Endothelial cell of umbilical vein (primary cell): ENCODE measurements at regions not wholly inside any gene's neighbourhood (a gene's known extent, or its start where the extent isn't known, plus 50 kb on each side); places are given as distances from the start of the nearest gene placed in this dataset.

Experiments
- BruUV-seq: library from RNA; stranded (reverse); fragments of 400-500 nt; replicated peaks from 2 replicates; lab custom pipeline; 2021; lab: Mats Ljungman, UMichigan
- CTCF ChIA-PET: fragments of 300-600, 350-600 bp; sonication (Branson Sonifier 250); formaldehyde crosslinking; loops from one replicate; lab custom pipeline; 2021; ENCODE audit warnings: antibody characterized with exemption, inconsistent platforms; lab: Charles Lee
- POLR2A ChIA-PET: fragments of 300-600, 350-600 bp; sonication (Branson Sonifier 250); formaldehyde crosslinking; loops from one replicate; lab custom pipeline; 2021; ENCODE audit warnings: antibody characterized with exemption, inconsistent platforms; lab: Charles Lee
- DNase-seq: peaks from one replicate; pipeline ENCODE4 v3.0.0-alpha.2; 2011; ENCODE audit warnings: low read depth, low spot score
- FAIRE-seq: peaks from 2 replicates; lab custom pipeline; 2011; peaks lifted over from hg19 to GRCh38; lab: Jason Lieb, UNC
- H2AFZ ChIP-seq: 2 replicates; pipeline ENCODE4 v1.6.0; 2012; ENCODE audit warnings: low read depth, low read length, control low read depth, inconsistent platforms
- H3K27ac ChIP-seq: 2 replicates; pipeline ENCODE4 v1.5.1; 2011; ENCODE audit warnings: low read depth, mild to moderate bottlenecking, control low read depth, low read length, moderate library complexity; ENCODE audit not compliant: insufficient read depth
- H3K27me3 ChIP-seq, 2 experiments: 2 replicates each; pipeline versions ENCODE4 v1.6.0 to v1.6.1; 2011; ENCODE audit warnings: low read length in 2 of 2, mixed read lengths in 1 of 2; ENCODE audit not compliant: control insufficient read depth in 2 of 2, insufficient read depth in 2 of 2
- H3K36me3 ChIP-seq, 2 experiments: 2 replicates in 1 of 2; 3 replicates in 1 of 2; pipeline ENCODE4 v1.5.1; 2011; ENCODE audit warnings: low read length in 2 of 2, mild to moderate bottlenecking in 1 of 2, moderate library complexity in 1 of 2; ENCODE audit not compliant: control insufficient read depth in 2 of 2, insufficient read depth in 2 of 2; ENCODE audit errors: extremely low read depth in 1 of 2
- H3K4me1 ChIP-seq: 3 replicates; pipeline ENCODE4 v1.5.1; 2011; ENCODE audit warnings: mild to moderate bottlenecking, low read length; ENCODE audit not compliant: control insufficient read depth, insufficient read depth; ENCODE audit errors: extremely low read depth
- H3K4me2 ChIP-seq: 2 replicates; pipeline ENCODE4 v1.6.1; 2011; ENCODE audit warnings: low read length, control low read depth, mixed read lengths; ENCODE audit not compliant: insufficient read depth
- H3K4me3 ChIP-seq, 3 experiments: fragments of 200-600 bp in 1 of 3; sonication (generic), shearing (Covaris generic) in 1 of 3; replicated peaks in 1 of 3; 2 replicates each; pipeline ENCODE4 v1.5.1; 2011 to 2016; ENCODE audit warnings: control low read depth in 3 of 3, low read length in 3 of 3, mild to moderate bottlenecking in 2 of 3, inconsistent platforms in 1 of 3, low read depth in 1 of 3, moderate library complexity in 1 of 3; ENCODE audit not compliant: insufficient read depth in 1 of 3
- H3K79me2 ChIP-seq: 2 replicates; pipeline ENCODE4 v1.6.0; 2012; ENCODE audit warnings: low read length, inconsistent platforms; ENCODE audit not compliant: control insufficient read depth, insufficient read depth
- H3K9ac ChIP-seq: replicated peaks from 2 replicates; pipeline ENCODE3; 2011; ENCODE audit warnings: low read length, control low read depth; ENCODE audit not compliant: insufficient read depth; ENCODE audit errors: extremely low read depth
- H3K9me1 ChIP-seq: replicated peaks from 3 replicates; pipeline ENCODE4 v1.6.0; 2011; ENCODE audit warnings: mild to moderate bottlenecking, low read length; ENCODE audit not compliant: control insufficient read depth, insufficient read depth; ENCODE audit errors: extremely low read depth
- H3K9me3 ChIP-seq: replicated peaks from 2 replicates; pipeline ENCODE4 v1.5.1; 2012; ENCODE audit warnings: low read length, inconsistent platforms; ENCODE audit not compliant: control insufficient read depth, insufficient read depth
- H4K20me1 ChIP-seq: replicated peaks from 2 replicates; pipeline ENCODE3; 2011; ENCODE audit warnings: mild to moderate bottlenecking, low read length; ENCODE audit not compliant: control insufficient read depth, insufficient read depth; ENCODE audit errors: extremely low read depth
- FOS ChIP-seq: IDR thresholded peaks from 2 replicates; pipeline ENCODE4 v1.6.1; 2011; ENCODE audit warnings: mild to moderate bottlenecking, low read length, moderate library complexity, borderline replicate concordance; ENCODE audit not compliant: insufficient read depth
- GATA2 ChIP-seq: IDR thresholded peaks from 2 replicates; pipeline ENCODE4 v1.7.0; 2011; ENCODE audit warnings: low read depth, mild to moderate bottlenecking, moderate library complexity, mixed read lengths, low read length; ENCODE audit not compliant: insufficient read length, insufficient read depth
- JUN ChIP-seq: IDR thresholded peaks from 2 replicates; pipeline ENCODE4 v1.6.1; 2011; ENCODE audit warnings: borderline replicate concordance, low read depth; ENCODE audit not compliant: insufficient read length, insufficient read depth
- MYC ChIP-seq: IDR thresholded peaks from one replicate; pipeline ENCODE4 v1.6.1; 2011; ENCODE audit warnings: mild to moderate bottlenecking, low read depth, low read length
- POLR2AphosphoS5 ChIP-seq: IDR thresholded peaks from 2 replicates; pipeline ENCODE4 v1.6.1; 2012; ENCODE audit warnings: low read depth, mild to moderate bottlenecking, control low read depth, low read length, moderate library complexity; ENCODE audit not compliant: insufficient read depth
- dilution Hi-C: fragments of 300-500 bp; cut with MboI; formaldehyde crosslinking; loops from one replicate; pipeline ENCODE4 v1.15.0; 2019; ENCODE audit warnings: low sequenced_read_pairs; ENCODE audit not compliant: extremely low pct_ligation_motif_present
- intact Hi-C: fragments of 100-400 bp; cut with micrococcal nuclease; formaldehyde crosslinking; loops from one replicate; pipeline ENCODE4 v1.10.0; 2022
- TF ChIP-seq, protein P1 (sequence below), 2 donors: IDR thresholded peaks; 1 replicate in 1 of 2; 2 replicates in 1 of 2; pipeline ENCODE4 v1.5.1; 2011; ENCODE audit warnings: low read length in 2 of 2, mild to moderate bottlenecking in 2 of 2, moderate library complexity in 2 of 2, control low read depth in 1 of 2, inconsistent platforms in 1 of 2, low read depth in 1 of 2; ENCODE audit not compliant: insufficient read depth in 1 of 2; ENCODE audit errors: extremely low read depth in 1 of 2
- TF ChIP-seq, protein P2 (sequence below): IDR thresholded peaks from 2 replicates; pipeline ENCODE4 v1.6.1; 2011; ENCODE audit not compliant: insufficient read depth, insufficient read length

DNA sequence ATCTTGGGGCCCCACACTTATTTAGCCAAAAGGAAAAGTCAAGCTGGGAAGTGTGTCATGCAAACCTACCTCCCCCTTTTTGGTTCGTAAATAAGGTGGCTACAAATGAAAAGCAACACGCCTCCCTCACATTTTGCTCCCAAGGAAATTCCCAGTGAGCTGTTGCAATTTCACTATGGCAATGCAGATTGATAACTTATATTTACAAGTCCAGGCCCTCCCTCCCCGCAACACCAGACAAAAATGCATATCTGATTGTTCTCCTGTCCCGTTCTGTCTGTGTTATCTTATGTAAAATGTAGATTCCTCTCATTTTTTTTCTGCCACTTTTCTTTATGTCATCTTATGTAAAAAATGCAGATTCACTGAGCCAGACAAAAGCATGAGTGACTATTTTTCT is 1305.3 kb downstream of the SLITRK5 start:
- Histone ChIP-seq H3K4me2 (no peak overlapping the region), H3K79me2 (no peaks in the 10 kb centered on the region), H3K9me3 (peaks cover 2% of the 10 kb centered on the region), H2AFZ (no peak overlapping the region), H3K36me3 (no peaks in the 10 kb centered on the region), H3K4me3 (no peak overlapping the region), H3K9me1 (no peaks in the 10 kb centered on the region), H4K20me1 (no peaks in the 10 kb centered on the region), H3K27ac (no peak overlapping the region), H3K9ac (no peak overlapping the region), H3K4me1 (no peaks in the 10 kb centered on the region), H3K27me3 (no peaks in the 10 kb centered on the region)
- ChIA-PET POLR2A (no interaction called here), CTCF (no interaction called here)
- BruUV-seq, result no TSS peak
- dilution Hi-C loops, result no loop called here
- DNase-seq (no peak), FAIRE-seq (no peak)
- TF ChIP-seq, protein P1, sequence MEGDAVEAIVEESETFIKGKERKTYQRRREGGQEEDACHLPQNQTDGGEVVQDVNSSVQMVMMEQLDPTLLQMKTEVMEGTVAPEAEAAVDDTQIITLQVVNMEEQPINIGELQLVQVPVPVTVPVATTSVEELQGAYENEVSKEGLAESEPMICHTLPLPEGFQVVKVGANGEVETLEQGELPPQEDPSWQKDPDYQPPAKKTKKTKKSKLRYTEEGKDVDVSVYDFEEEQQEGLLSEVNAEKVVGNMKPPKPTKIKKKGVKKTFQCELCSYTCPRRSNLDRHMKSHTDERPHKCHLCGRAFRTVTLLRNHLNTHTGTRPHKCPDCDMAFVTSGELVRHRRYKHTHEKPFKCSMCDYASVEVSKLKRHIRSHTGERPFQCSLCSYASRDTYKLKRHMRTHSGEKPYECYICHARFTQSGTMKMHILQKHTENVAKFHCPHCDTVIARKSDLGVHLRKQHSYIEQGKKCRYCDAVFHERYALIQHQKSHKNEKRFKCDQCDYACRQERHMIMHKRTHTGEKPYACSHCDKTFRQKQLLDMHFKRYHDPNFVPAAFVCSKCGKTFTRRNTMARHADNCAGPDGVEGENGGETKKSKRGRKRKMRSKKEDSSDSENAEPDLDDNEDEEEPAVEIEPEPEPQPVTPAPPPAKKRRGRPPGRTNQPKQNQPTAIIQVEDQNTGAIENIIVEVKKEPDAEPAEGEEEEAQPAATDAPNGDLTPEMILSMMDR (IDR thresholded peaks at IDR 0.05; ENCODE audit: extremely low read depth in 1 of 2, insufficient read depth in 1 of 2, low read depth in 1 of 2, low read length in 2 of 2), result no peak
- TF ChIP-seq JUN (no peak), FOS (no peak), MYC (no peak), POLR2AphosphoS5 (no peak), GATA2 (no peak)
- TF ChIP-seq, protein P2, sequence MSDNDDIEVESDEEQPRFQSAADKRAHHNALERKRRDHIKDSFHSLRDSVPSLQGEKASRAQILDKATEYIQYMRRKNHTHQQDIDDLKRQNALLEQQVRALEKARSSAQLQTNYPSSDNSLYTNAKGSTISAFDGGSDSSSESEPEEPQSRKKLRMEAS, result no peak
- intact Hi-C loops, result no loop called here
